GM18870 (cell line): ENCODE measurements at regions not wholly inside any gene's neighbourhood (a gene's known extent, or its start where the extent isn't known, plus 50 kb on each side); places are given as distances from the start of the nearest gene placed in this dataset.

Experiments
- ATAC-seq: cut with Tn5 transposase; IDR thresholded peaks from one replicate; pipeline ENCODE4 v1.9.1; 2021; ENCODE audit warnings: moderate library complexity; ENCODE audit not compliant: unreplicated experiment

DNA sequence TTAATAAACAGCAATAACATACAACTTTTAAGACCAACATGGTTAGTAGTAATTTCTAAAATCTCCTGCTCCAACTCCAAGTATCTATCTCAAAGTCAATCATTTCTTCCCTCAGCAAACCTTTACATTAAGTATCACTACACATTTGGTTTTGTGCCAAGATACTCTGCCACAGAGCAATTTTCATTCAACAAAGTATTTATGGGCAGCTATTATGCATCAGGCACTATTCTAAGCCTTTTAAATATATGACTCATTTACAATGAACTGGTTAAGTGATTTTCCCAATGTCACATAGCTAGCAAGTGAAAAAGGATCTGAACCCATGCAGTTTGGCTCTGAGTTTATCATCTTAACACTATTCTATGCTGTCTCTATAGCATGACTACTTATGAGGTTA is 264.3 kb downstream of the NOL4 start:
- no peak for ATAC-seq

DNA sequence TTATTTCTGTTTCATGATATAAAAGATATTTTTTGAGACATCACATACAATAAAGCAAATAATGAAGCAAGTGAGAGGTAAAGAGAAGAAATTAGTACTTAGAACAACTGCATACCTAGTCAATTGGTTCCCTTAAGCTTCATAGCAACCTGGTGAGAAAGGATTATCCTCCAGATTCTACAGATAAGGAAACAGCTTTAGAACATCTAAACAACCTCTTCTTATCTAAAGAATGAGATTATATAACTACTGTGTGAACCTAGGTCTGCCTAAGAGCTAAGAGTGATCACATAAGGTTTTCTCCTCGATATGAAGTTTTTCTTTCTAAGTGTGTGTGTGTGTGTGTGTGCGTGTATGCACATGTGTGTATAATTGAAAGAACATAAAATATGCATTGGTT is 265.1 kb downstream of the NOL4 start:
- ATAC-seq, result no peak

DNA sequence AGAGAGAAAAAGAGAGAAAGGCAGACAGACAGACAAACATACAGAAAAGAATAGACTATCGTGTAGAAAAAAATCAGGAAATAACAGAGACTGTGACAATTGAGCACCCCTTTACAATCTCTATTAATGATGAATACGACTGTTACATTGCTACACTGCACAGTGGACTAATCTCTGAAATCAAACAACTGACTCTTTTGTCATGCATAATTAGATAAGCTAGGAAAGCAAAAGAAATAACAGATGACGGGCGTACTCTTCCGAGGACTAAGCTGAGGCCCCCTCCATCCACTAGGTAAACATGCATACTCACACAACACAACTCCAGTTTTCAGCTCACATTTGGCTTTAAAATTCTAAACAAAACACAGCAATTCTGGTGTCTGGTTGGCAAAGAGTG is 267.0 kb downstream of the NOL4 start:
- ATAC-seq, result no peak

DNA sequence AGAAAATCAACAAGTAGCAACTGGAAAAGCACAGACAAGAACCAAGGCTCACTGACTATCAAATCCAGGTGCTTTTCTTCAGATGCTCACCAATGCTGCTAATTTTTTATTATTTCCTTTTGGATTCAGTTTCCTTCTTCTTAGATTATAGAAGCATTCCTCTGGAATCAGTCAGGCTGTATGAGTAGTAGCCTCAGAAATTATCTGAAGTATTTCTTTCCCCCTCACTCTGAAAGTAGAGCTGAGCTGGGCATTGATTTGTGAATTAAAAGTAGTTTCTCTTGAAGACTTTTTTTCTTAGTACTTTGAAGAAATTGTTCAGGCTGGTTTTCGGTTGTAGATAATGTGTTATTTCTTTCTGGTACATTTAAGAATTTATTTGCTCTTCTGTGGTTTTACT is 273.7 kb downstream of the NOL4 start:
- ATAC-seq, result no peak

DNA sequence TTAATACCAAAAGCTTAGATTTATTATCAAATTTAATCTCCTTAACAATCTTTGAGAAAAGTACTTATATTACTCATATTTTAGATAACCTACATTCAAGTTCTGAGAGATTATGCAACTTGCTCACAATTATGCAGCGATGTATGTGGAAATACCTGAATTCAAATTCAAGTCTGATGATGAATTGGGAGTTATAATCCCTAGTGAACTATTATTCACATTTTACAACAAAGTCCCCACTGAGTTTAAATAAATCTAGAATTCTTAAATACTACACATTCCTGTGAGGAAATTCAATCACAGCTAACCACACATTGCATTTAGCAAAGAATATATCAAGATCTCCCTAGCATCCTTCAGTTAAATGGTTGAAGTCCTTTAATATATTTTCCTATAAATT is 278.4 kb downstream of the NOL4 start:
- no peak for ATAC-seq

DNA sequence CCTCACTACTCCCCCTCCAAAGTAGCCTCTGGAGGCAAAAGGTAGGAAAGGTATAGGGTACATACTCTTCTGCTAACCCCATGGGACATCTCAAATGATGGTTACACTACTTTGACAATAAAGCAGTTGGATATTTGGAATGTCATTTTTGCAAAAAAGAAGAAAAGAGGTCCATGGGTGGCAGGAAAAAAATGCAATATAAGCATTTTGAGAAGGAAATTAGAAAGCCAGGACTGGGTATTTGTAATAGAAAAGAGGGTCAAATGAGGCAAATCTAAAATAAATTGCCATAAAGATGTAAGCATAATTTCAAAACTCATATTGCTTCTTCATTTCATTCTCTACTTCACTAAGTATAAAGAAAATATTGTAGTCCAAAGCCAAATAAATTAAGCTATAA is 280.2 kb downstream of the NOL4 start:
- ATAC-seq, result no peak

DNA sequence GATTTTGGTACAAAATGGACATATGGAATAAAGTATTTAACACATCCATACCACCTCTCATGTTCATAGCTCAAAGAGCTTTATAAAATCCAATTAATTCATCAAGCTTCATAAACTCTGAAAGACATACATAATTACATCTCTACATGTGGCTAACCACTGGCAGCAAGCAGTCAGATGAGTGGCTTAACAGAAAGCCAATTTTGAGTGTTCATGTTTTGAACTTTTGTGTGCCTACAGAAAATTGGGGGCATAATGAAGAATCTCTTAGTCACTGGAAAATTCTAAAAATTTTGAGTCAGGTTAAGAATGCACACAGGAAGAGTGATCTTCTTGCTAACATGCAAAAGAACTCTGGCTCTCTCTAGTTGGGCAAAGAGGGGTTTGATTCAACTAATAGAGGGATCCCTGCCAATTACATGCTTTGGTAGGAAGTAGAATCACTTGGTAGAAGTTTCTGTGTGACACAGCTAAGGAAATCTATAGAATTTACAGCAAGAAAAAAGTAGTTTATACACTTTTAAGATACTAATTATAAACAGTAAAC is 287.4 kb downstream of the NOL4 start:
- ATAC-seq, result no peak

DNA sequence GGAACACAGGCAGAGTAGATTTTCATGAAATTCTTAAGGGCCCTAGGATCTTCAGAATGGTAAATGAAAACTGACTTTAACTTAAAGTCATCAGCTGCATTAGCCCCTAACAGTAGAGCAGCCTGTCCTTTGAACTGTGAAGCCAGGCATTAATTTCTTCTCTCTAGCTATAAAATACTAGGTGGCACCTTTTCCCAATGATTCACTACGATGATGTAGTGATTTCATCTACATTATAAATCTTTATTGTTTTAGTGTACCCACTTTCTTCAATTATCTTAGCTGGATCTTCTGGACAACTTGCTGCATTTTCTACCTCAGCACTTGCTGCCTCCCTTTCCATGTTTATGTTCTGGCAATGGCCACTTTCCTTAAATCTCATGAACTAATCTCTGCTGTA is 290.5 kb downstream of the NOL4 start:
- ATAC-seq, result no peak

DNA sequence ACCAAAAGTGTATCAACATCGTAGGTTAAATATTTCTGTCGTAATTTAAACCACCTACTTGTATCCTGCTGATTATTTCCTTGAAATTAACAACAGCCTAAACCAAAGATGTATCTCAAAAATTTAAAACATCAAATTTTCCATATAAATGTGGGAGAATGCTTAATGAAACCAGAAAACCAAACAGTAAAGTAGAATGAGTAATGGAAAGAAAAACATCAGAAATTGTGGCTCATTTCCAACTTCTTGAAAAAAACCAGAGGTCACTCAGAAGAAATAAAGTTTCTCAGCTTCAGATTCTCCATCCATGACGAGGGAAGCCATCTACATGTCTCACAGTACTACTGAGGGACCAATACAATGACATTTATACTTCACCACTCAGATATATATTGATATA is 296.5 kb downstream of the NOL4 start:
- no peak for ATAC-seq

DNA sequence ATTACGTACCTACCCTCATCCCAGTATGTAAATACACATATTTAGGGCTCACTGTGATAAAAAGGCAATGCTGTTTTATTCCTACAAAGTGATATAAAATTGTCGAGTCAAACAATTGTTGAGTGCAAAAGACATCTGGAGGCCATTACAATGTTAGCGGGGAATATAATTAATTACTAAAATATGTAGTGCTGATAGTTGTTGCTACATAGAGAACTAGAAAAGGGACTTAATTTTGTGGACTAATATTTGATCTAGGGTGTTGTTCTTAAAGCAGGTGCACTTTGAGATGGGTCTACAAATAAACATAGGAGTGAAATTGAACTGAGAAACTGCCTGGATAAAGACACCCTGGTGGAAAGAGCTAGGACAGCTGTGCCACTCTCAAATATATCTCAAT is 300.1 kb downstream of the NOL4 start:
- ATAC-seq, result no peak

DNA sequence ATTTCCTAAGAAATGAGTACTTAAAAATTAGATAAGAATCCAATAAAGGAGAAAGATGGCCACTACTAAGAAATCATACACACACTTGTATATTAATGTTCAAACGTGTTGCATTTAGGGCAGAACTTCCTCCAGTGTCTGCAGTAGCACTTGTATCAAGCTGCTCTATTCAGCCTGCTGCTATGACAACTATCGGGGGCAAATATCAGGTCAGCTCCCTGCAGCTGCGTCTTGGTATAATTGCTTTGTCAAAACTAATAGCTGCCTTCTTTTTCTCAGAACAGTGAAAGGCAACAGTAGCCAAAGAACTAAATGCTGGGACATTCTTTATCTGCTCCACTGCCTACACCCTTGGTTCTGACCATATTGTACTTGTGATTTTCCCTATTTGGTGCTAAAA is 300.7 kb downstream of the NOL4 start:
- no peak for ATAC-seq

DNA sequence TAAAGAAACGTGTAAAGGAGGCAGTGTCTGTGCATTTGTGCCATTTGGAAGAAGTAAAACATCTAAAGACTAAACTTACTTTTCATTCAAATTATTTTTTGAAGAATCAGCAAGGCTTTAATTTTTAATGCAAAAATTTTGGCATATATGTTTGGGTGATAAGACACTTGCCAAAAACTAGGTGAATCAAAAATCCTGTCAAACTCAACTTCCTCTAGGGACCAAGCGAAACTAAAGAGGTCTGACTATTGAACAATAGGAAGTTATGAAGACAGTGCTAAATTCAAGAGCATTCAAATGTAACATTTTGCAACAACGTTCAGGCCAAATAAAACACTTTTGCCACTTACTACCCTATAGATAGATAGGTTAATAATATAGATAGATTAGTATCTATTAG is 306.1 kb downstream of the NOL4 start:
- ATAC-seq, result no peak

DNA sequence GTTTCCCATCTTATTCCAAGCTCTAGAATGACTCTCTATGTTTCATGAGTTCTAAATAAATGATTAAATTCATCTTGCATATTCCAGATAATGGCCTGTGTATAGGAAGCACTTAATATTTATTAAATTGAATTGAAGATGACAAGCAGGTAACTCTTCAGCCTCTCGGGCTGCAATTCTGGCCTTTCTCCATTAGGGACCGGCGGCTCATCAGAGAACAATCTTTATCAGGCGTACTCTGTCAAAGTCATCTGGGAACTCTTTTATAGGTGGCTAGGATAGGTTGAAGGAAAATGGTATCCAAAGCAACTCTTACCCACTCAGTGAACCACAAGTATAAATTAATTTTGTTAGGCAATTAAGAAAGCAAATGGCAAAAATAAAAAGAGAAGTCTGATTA is 308.5 kb downstream of the NOL4 start:
- ATAC-seq, result no peak

DNA sequence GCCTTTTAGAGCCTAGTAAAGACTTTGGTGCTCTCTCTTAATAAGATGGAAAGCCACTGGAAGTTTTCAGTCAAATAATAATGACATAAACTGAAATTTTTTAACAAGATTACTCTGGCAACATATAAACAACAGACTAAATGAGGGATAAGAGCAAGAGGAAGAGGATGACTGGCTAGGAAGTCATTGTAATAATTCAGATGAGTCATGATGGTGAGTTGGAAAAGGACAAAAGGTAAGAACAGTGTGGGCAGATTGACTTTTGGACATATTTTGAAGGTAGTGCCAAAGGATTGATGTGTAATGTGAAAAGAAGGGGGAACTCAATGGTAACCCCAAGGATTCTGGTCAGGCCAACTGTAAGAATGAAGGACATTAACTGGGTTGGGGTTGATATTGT is 310.3 kb downstream of the NOL4 start:
- no peak for ATAC-seq

DNA sequence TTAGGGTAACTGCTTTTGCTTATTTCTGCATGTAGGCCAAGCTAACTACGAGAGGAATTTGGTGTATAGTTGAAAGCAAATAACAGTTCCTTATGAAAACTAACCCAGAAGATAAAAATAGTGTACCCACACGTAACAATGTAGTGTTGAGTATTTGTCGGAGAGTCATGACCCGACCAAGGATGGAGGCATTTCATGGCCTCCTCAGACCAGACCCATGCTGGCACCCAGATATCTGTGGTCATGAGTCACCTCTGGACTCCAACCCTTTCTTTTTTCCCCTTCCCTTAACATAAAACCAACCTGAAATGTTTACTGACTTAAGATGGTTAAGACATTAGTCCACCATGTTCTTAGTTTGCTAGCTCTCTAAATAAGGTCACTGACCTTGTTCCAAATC is 318.7 kb downstream of the NOL4 start:
- no peak for ATAC-seq

DNA sequence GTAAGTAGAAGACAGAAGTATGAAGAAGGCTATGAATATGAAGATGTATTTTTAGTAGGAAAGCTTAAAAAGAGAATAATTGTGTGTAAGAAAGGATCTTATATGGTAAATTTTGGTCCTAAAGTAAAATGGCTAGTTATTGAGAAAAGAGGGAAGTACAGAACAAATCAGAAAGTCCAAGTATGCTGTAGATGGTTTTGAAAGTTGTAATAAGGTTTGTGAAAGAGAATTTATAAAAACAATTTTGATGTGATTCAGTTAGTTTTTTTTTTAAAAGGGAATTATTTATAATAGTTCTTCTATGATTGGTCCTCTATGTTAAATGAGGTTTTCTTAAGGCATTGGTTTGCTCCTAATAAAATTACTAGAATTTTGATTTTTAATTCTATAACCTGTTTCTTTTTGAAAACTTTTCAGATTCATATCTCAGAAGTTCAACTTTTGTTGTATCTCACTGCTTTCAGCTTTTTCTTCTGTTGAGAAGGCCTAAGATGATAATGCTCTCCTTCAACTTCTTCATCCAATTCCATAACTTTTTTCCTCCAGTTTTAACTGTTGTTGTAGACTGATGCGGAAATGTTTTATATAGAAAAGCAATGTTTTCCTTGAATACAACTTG is 322.7 kb downstream of the NOL4 start:
- ATAC-seq, result no peak

DNA sequence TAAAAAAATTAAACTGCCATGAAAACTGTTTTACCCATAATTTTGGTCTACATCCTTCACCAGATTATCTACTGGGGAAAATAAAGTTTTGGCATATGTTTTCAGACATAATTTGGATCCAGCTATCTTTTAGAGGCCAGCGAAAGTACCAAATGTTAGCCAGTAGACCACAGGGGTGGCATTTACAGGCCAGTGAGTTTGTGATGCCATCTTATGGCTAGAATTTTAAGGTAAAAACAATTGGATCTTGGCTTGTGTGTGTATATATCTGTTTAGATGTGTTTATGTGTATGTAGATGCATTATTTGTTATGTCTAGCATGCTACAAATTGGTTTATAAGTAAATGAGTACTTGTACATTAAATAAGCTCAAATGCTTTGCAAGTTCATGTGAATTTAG is 322.6 kb downstream of the ASXL3 start:
- ATAC-seq, result no peak

DNA sequence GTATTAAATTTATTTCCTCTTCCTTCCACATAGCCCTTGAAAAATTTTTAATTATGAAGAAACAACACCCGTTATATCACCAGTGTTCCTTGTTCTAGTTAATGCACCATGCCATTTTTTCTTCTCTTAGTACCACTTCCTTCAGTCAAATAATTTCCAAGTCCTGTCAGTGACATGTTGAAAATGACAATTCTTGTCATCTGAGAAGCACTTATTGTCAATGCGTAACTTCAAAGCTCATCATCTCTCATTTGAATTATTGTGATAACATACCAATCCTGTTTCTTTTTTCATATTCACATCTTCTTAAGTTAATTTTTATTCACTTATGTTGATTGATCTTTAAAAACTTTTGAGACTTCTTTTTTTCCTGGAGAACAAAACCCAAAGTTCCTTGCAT is 320.4 kb downstream of the ASXL3 start:
- ATAC-seq, result no peak

DNA sequence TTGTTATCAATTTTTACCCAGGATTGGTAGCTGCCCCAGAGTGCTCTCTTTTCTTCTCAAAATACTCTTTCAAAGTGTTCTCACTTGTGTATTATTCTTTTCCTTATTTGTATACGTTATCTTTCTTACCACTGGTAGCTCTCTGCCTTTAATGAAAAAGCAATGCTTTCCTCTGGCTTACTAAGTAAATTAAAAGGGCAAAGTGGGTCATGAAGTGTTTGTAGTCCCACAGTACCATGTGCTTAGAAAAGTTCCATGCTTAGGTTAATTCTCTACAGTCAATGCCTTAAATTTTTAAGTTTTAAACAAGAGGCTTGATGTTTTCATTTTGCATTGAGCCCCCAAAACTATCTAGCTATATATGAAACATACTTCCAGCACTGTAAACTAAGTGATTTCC is 300.2 kb downstream of the ASXL3 start:
- ATAC-seq, result no peak

DNA sequence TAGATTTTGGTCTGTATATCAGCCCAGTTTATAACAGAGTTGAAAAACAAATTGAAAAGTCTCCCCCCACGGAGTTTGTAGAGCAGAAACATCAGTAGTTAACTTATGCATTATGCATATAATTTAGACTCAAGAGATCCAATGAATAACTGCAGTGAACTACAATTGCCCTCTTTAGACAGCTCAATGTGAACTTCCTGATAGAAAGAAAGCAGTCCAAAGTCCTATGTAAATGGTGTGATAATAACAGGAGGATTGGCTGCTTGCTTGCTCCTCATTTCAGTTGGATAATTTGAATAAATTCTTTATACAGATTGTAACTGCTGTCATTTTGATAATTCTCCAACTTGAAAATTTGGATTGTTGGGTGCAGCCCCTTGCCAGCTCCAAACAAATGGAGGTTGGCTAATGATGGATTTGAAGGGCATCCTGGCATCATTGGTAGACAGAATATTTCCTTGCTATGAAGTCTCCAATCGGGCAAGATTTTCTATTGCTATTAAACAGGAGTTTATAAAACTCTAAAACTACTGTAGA is 297.1 kb downstream of the ASXL3 start:
- no peak for ATAC-seq

DNA sequence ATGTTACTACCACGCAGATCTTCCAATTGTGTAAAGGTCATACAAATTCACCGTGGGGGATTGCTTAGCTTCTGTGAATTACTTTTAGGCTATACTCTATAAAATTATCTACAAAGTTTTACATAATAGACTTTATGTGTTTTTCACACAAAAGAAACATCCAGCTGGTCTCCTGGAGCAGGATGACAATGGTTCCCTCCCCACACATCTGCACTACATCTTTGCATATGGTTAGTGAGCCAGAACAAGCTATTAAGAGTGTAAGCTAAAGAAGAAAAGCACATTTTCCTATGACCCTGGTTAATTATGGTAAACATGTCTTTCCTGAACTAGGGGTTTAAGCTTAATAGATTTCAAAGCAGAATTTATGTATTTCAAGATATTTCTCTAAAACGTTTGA is 295.1 kb downstream of the ASXL3 start:
- no peak for ATAC-seq

DNA sequence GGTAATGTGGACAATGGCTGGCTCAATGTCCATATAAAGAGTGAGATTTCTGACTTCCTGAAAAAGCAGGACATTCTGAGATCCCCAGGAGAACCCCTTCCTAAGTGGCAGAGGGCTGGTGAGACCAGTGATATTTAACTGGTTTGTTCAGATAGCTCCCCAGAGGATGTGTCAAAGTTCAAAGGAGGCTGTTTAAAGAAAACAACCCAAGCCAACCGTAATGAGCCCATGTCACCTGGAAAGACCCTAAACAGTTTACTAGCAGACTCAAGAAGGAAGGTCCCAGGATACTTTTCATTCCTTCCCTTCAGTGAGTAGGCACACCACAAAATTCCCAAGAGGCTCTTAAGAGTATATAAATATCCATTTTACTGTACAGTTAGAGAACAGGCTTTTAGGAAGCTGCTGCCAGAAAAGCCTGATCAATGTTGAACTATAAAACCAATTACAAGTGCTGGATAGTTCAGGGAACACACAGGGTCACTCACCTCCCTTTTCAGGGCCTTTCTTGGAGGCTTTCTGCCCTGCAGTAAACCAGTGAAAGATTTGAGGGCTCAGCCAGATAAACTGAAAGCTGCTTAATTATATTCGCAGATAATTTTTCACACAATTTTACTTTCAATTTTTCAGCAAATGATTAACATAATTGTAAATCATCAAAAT is 293.5 kb downstream of the ASXL3 start:
- ATAC-seq, result no peak

DNA sequence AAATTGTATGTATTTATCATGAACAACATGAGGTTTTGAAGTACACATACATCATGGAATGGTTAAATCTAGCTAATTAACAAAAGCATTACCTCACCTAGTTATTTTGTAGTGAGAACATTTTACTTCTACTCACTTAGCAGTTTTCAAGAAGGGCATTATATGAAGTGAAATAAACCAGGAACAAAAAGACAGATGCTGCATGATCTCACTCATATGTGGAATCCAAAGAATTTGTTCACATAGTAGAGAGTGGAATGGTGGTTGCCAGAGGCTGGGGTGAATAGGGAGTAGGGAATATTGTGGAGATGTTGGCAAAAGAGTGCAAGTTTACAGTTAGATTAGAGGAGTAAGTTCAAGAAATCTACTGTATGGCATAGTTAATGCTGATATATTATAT is 292.0 kb downstream of the ASXL3 start:
- ATAC-seq, result no peak
